Left ventricle myocardium inferior (tissue), 1 donor: ENCODE measurements at regions not wholly inside any gene's neighbourhood (a gene's known extent, or its start where the extent isn't known, plus 50 kb on each side); places are given as distances from the start of the nearest gene placed in this dataset.
"Not testable (repeated sequence)": the region's sequence is repeated elsewhere in the genome, so short reads cannot be mapped to it uniquely, and the experiment has no call there.

Experiments
- DNase-seq: peaks from one replicate; pipeline ENCODE4 v3.0.0-alpha.2; 2020
- H3K27ac ChIP-seq: fragments of 200-600 bp; replicated peaks from 2 replicates; pipeline ENCODE4 v1.8.0; 2021
- H3K27me3 ChIP-seq: fragments of 200-600 bp; 2 replicates; pipeline ENCODE4 v1.8.0; 2021; ENCODE audit warnings: low read depth
- H3K36me3 ChIP-seq: fragments of 200-600 bp; 2 replicates; pipeline ENCODE4 v1.8.0; 2021
- H3K4me1 ChIP-seq: fragments of 200-600 bp; 2 replicates; pipeline ENCODE4 v1.8.0; 2021
- H3K4me3 ChIP-seq: fragments of 200-600 bp; 2 replicates; pipeline ENCODE4 v1.8.0; 2021; ENCODE audit warnings: mild to moderate bottlenecking, moderate library complexity
- H3K9me3 ChIP-seq: fragments of 200-600 bp; replicated peaks from 2 replicates; pipeline ENCODE4 v1.8.0; 2021
- intact Hi-C: fragments of 100-400 bp; cut with micrococcal nuclease; formaldehyde crosslinking; loops from one replicate; pipeline ENCODE4 v1.11.0; 2022
- TF ChIP-seq, protein P1 (sequence below): fragments of 200-600 bp; IDR thresholded peaks from 2 replicates; pipeline ENCODE4 v1.8.0; 2021; ENCODE audit warnings: antibody characterized with exemption, mild to moderate bottlenecking, borderline replicate concordance
- donor health status: DM: no; HTN: yes; CAD: no; lungs with severe emphysema.

DNA sequence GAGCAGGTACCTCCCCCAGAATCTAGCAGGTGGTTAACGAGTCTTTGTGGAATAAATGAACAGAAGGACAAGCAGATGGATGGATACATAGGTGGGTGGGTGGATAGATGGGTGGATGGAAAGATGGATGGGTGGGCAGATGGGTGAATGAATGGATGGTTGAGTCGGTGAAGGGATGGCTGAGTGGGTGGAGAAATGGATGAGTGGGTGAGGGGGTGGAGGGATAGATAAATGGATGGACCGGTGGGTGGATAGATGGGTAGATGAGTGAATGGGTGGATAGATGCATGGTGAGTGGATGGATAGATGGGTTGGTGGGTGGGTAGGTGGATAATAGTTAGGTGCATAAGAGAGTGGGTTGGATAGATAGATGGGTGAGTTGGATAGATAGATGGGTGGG is 99.7 kb upstream of the FRG2C start:
- DNase-seq, H3K4me3 ChIP-seq, H3K27me3 ChIP-seq, H3K9me3 ChIP-seq, H3K36me3 ChIP-seq, intact Hi-C loops, H3K4me1 ChIP-seq, H3K27ac ChIP-seq: not testable (repeated sequence)

- H3K4me3 ChIP-seq, H3K36me3 ChIP-seq, intact Hi-C loops, H3K27ac ChIP-seq, H3K4me1 ChIP-seq, DNase-seq, H3K9me3 ChIP-seq: not testable (repeated sequence)
- peaks cover 16% of the 10 kb centered on the region for H3K27me3 ChIP-seq
These were observed 91.8 kb upstream of the FRG2C start for GRCh38 chr3:75572303-75572702.

DNA sequence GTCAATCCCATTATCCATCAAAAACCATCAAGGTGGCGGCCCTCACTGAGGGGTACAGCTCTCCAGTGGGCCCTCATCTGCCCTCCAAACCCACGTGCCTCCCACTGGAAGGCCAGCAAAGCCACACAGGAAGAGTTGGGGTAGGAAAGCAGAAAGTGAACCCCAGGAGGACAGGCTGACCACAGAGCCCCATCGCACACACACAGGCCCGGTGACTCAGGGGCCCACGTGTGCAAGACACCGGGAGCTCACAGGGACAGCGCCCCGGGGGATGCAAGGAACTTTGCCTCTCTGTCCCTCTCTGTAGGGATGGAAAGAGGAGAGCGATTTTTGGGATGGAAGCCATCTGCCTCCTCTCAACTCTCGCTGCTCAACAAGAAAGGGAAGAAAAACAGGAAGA is 85.0 kb upstream of the FRG2C start:
- H3K27ac ChIP-seq, DNase-seq, H3K36me3 ChIP-seq, intact Hi-C loops, H3K9me3 ChIP-seq: not testable (repeated sequence)
- H3K4me1 ChIP-seq, result peaks cover 11% of the 10 kb centered on the region
- peaks cover 69% of the 10 kb centered on the region for H3K27me3 ChIP-seq
- peak overlapping the region; percentile 67 for H3K4me3 ChIP-seq

DNA sequence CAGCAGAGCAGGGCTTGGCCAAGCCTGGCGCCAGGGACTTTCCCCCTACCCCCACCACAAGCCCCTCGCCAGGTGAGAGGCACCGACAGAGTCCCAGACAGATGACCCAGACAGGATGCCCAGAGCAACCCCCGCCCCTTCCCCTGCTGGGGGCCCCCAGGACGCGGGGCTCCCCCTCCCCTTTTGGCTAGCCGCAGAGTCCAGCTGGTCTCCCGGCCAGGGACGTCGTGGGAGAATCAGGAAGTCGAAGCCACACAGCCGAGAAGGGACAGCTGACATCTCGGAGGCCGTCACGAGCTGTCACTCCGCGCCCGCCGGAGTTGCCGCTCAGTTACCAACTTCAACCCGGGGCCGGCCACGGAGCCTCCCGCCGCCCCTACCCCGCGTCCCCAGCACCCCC is 84.6 kb upstream of the FRG2C start:
- H3K27me3 ChIP-seq, result peaks cover 66% of the 10 kb centered on the region
- H3K4me1 ChIP-seq, result peaks cover 11% of the 10 kb centered on the region
- H3K36me3 ChIP-seq, H3K27ac ChIP-seq, H3K9me3 ChIP-seq, DNase-seq, intact Hi-C loops: not testable (repeated sequence)
- peak overlapping the region; percentile 67 for H3K4me3 ChIP-seq

- Histone ChIP-seq H3K4me1 (peaks cover 11% of the 10 kb centered on the region), H3K27me3 (peaks cover 68% of the 10 kb centered on the region), H3K4me3 (peak overlapping the region; percentile 67)
- H3K27ac ChIP-seq, H3K9me3 ChIP-seq, H3K36me3 ChIP-seq, intact Hi-C loops: not testable (repeated sequence)
- DNase-seq, result peak; percentile 30
- TF ChIP-seq, protein P1, sequence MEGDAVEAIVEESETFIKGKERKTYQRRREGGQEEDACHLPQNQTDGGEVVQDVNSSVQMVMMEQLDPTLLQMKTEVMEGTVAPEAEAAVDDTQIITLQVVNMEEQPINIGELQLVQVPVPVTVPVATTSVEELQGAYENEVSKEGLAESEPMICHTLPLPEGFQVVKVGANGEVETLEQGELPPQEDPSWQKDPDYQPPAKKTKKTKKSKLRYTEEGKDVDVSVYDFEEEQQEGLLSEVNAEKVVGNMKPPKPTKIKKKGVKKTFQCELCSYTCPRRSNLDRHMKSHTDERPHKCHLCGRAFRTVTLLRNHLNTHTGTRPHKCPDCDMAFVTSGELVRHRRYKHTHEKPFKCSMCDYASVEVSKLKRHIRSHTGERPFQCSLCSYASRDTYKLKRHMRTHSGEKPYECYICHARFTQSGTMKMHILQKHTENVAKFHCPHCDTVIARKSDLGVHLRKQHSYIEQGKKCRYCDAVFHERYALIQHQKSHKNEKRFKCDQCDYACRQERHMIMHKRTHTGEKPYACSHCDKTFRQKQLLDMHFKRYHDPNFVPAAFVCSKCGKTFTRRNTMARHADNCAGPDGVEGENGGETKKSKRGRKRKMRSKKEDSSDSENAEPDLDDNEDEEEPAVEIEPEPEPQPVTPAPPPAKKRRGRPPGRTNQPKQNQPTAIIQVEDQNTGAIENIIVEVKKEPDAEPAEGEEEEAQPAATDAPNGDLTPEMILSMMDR, result peak; percentile 91
These were observed 83.9 kb upstream of the FRG2C start for GRCh38 chr3:75579981-75580782.

DNA sequence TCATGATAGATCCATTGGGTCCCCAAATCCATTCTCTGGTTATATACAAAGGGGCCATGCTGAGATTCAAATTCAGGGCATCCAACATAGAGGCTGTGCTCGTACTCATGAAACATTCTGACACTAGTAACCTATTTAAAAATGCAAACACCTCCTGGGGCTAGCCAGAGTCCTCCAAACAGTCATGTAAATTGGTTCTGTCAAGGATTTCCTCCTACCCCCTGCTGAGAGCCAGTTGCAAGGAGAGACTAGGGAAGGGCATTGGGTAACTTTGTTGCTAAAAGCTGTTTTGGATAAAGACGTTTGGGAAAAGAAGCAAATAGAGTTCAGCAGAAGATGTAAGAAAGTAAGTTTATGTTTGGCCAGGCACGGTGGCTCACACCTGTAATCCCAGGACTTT is 81.6 kb upstream of the FRG2C start:
- DNase-seq, H3K4me3 ChIP-seq, H3K9me3 ChIP-seq, H3K36me3 ChIP-seq, intact Hi-C loops, H3K27ac ChIP-seq: not testable (repeated sequence)
- H3K4me1 ChIP-seq, result peaks cover 11% of the 10 kb centered on the region
- peaks cover 62% of the 10 kb centered on the region for H3K27me3 ChIP-seq

DNA sequence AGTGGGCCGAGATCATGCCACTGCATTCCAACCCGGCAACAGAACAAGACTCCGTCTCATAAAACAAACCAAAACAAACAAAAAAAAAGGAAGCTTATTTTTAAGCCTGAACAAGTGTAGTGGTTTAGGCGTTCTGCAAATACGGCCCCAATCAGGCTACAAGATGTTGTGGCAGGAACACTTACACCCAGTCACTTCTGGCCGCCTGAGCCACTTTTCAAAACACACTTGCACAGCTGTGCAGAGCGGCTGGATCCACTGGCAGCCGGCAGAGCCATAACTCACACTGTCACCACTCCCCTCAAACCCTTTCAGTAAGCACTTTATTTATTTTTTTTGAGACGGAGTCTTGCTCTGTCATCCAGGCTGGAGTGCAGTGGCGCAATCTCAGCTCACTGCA is 81.0 kb upstream of the FRG2C start:
- H3K36me3 ChIP-seq, H3K4me3 ChIP-seq, DNase-seq, H3K27ac ChIP-seq, H3K9me3 ChIP-seq, intact Hi-C loops: not testable (repeated sequence)
- peaks cover 63% of the 10 kb centered on the region for H3K27me3 ChIP-seq
- H3K4me1 ChIP-seq, result peaks cover 11% of the 10 kb centered on the region

- H3K4me1 ChIP-seq, DNase-seq, H3K36me3 ChIP-seq, intact Hi-C loops, H3K27ac ChIP-seq, H3K4me3 ChIP-seq: not testable (repeated sequence)
- H3K27me3 ChIP-seq, result peaks cover 20% of the 10 kb centered on the region
- peaks cover 11% of the 10 kb centered on the region for H3K9me3 ChIP-seq
These were observed 76.4 kb upstream of the FRG2C start for GRCh38 chr3:75587695-75588094.

DNA sequence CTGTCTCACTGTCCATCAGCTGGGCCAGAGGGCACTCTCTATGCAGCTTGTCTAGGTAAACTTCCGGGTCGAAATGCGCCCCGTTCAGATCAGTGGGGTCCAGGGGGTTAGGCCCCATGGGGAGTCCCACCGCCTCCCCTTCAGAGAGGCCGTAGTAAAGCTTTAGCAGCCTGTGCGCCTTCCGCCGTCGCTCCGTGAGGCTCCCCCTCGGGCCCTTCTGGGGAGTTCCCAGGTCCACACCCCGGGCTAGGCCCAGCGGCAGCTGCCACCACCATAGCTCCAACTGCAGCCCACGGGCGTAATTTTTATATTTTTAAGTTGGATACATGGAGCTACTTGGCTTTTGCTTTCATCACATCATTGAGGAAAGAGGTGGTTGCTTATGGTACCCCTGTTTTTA is 73.7 kb upstream of the FRG2C start:
- DNase-seq, H3K4me1 ChIP-seq, H3K27me3 ChIP-seq, H3K27ac ChIP-seq, H3K4me3 ChIP-seq, H3K36me3 ChIP-seq, intact Hi-C loops: not testable (repeated sequence)
- peaks cover 11% of the 10 kb centered on the region for H3K9me3 ChIP-seq
